HL-60 (cell line): ENCODE measurements at regions not wholly inside any gene's neighbourhood (a gene's known extent, or its start where the extent isn't known, plus 50 kb on each side); places are given as distances from the start of the nearest gene placed in this dataset.

Experiments used
- DNase-seq, 2 experiments: peaks; one replicate each; pipeline ENCODE4 v3.0.0-alpha.2; 2010 to 2020; ENCODE audit warnings: low read depth in 1 of 2, low spot score in 1 of 2
- H3K27ac ChIP-seq: fragments of 250-450 bp; sonication (Bioruptor Pico); replicated peaks from 2 replicates; pipeline ENCODE4 v1.5.1; 2020; ENCODE audit warnings: mild to moderate bottlenecking, moderate library complexity
- H3K27me3 ChIP-seq: fragments of 250-450 bp; sonication (Bioruptor Pico); 2 replicates; pipeline ENCODE4 v1.5.1; 2021; ENCODE audit warnings: mild to moderate bottlenecking, moderate library complexity; ENCODE audit not compliant: insufficient read depth, poor library complexity, severe bottlenecking
- H3K4me3 ChIP-seq: replicated peaks from 2 replicates; pipeline ENCODE4 v1.5.1; 2011; ENCODE audit warnings: mild to moderate bottlenecking, control low read depth, low read length; ENCODE audit not compliant: insufficient read depth
- CTCF ChIP-seq: IDR thresholded peaks from one replicate; pipeline ENCODE4 v1.5.1; 2011; ENCODE audit warnings: low read length, control low read depth, inconsistent platforms; ENCODE audit not compliant: insufficient read depth
- GABPA ChIP-seq: IDR thresholded peaks from 2 replicates; pipeline ENCODE4 v1.6.1; 2012; ENCODE audit warnings: low read depth
- POLR2AphosphoS5 ChIP-seq: IDR thresholded peaks from 2 replicates; pipeline ENCODE4 v1.6.1; 2012; ENCODE audit warnings: low read depth
- REST ChIP-seq: IDR thresholded peaks from 2 replicates; pipeline ENCODE4 v1.6.1; 2012; ENCODE audit warnings: low read depth; ENCODE audit not compliant: insufficient replicate concordance
- SPI1 ChIP-seq: IDR thresholded peaks from 2 replicates; pipeline ENCODE4 v1.6.1; 2012; ENCODE audit warnings: low read depth, mild to moderate bottlenecking, borderline replicate concordance

DNA sequence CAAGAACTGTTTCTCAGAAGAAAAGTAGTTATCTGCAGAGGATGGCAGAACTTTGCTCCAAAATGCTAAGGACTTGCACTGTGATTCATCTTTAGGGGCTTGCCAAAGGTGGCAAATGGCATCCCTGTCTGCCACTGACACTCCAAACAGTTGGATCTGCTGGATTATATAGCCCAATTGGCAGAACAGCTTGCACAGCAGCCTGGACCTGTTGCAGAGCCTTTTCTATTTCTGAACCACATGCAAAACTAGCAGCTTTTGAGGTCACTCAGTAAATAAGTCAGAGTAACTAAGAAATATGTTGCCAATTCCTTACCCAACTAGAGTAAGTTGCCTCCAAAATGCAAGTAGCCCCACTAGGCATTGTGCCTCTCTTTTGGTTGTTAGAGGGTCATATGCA is 397.5 kb upstream of the NOVA1 start:
- TF ChIP-seq POLR2AphosphoS5 (no peak), CTCF (no peak), REST (no peak), GABPA (no peak), SPI1 (no peak)
- DNase-seq: no peak
- Histone ChIP-seq H3K27me3 (no peaks in the 10 kb centered on the region), H3K27ac (no peak overlapping the region), H3K4me3 (no peak overlapping the region)

- no peak for DNase-seq
- no peak for TF ChIP-seq SPI1
- no peak for TF ChIP-seq GABPA
- no peak for TF ChIP-seq CTCF
- TF ChIP-seq REST: no peak
- TF ChIP-seq POLR2AphosphoS5: no peak
- no peaks in the 10 kb centered on the region for H3K27me3 ChIP-seq
- no peak overlapping the region for H3K4me3 ChIP-seq
- no peak overlapping the region for H3K27ac ChIP-seq
Measured at GRCh38 chr14:26996246-26996645, 398.4 kb upstream of the NOVA1 start.

DNA sequence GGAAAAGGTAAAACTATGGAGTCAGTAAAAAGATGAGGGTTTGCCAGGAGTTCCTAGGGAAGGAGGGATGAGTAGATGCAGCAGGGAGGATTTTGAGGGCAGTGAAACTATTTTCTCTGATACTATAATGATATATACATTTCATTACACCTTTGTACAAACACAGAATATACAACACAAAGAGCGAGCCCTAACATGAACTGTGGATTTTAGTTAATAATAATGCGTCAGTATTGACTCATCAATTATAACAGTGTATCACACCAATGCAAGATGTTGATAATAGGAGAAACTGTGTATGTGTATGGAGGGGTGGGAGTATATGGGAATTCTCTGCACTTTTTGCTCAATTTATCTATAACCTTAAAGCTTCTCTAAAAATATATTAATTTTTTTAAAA is 404.3 kb upstream of the NOVA1 start:
- TF ChIP-seq CTCF (no peak), GABPA (no peak), SPI1 (no peak), REST (no peak), POLR2AphosphoS5 (no peak)
- DNase-seq: no peak
- H3K4me3 ChIP-seq: no peak overlapping the region
- no peak overlapping the region for H3K27ac ChIP-seq
- no peaks in the 10 kb centered on the region for H3K27me3 ChIP-seq
